ENCODE measurements at regions not wholly inside any gene's neighbourhood (a gene's known extent, or its start where the extent isn't known, plus 50 kb on each side); places are given as distances from the start of the nearest gene placed in this dataset.

GRCh38 chr13:62324842-62325241 lies 909.2 kb upstream of the PCDH20 start:
- TF ChIP-seq, protein P1, sequence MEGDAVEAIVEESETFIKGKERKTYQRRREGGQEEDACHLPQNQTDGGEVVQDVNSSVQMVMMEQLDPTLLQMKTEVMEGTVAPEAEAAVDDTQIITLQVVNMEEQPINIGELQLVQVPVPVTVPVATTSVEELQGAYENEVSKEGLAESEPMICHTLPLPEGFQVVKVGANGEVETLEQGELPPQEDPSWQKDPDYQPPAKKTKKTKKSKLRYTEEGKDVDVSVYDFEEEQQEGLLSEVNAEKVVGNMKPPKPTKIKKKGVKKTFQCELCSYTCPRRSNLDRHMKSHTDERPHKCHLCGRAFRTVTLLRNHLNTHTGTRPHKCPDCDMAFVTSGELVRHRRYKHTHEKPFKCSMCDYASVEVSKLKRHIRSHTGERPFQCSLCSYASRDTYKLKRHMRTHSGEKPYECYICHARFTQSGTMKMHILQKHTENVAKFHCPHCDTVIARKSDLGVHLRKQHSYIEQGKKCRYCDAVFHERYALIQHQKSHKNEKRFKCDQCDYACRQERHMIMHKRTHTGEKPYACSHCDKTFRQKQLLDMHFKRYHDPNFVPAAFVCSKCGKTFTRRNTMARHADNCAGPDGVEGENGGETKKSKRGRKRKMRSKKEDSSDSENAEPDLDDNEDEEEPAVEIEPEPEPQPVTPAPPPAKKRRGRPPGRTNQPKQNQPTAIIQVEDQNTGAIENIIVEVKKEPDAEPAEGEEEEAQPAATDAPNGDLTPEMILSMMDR (IDR thresholded peaks at IDR 0.05), result no peak

GRCh38 chr13:62321895-62322294 lies 906.2 kb upstream of the PCDH20 start:
- TF ChIP-seq, protein P1 (IDR thresholded peaks at IDR 0.05), result no peak

GRCh38 chr13:62321139-62321538 lies 905.5 kb upstream of the PCDH20 start:
- TF ChIP-seq, protein P1 (IDR thresholded peaks at IDR 0.05), result no peak

DNA sequence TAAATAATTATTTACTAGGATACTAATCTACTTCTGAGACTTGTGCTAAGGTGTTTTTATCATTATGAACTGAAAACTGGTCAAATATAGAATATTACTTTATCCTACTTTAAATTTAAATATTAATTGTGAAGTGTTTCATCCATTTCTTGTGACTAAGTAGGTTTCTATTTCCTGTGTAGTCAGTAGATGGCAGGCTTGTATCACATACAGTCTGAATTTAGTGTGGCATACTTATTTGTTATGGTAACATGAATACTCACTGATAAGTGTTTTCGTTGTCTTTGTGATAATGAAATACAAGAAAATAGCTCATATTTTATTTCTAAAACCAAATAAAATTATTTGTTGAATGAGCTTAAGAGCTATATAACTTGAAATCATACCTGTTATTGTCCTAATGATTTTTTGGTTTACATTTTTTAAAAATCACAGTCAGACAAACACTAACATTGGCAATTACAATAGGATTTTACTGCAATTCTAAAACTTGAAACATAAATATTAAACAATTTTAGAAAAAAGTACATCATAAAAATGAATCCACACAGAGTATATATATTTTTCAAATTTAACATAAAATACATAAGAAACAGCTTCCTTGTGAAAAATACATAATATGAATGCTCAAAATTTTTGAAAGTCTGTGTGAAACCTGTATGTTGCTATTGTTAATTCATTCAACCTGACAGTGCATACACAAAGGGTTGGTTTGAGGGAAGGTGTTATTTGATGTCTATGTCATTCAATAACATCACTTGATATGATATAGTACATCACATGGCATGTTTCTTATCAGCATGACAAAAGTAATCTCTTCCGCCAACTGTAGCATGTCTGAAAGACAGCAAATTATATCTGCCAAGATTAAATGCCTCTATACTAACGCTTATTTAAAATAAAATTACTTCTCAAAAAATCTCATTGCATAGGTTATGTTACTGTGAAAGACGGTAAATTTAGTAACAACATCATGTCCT lies 904.8 kb upstream of the PCDH20 start:
- TF ChIP-seq, protein P1 (IDR thresholded peaks at IDR 0.05), result peak; percentile 74

- TF ChIP-seq, protein P1 (IDR thresholded peaks at IDR 0.05), result no peak
Observed at GRCh38 chr13:62309904-62310303, 894.3 kb upstream of the PCDH20 start.

GRCh38 chr13:62305756-62306155 lies 890.1 kb upstream of the PCDH20 start:
- TF ChIP-seq, protein P1 (IDR thresholded peaks at IDR 0.05), result no peak

- TF ChIP-seq, protein P1 (IDR thresholded peaks at IDR 0.05), result no peak
Observed at GRCh38 chr13:62302341-62302740, 886.7 kb upstream of the PCDH20 start.

Data from LNCAP (cell line).